ENCODE measurements at regions not wholly inside any gene's neighbourhood (a gene's known extent, or its start where the extent isn't known, plus 50 kb on each side); places are given as distances from the start of the nearest gene placed in this dataset.

- no peaks in the 10 kb centered on the region for H3K27me3 ChIP-seq (ENCODE audit: control insufficient read depth in 2 of 2, insufficient read depth in 2 of 2, low read length in 2 of 2)
- no peaks in the 10 kb centered on the region for H4K20me1 ChIP-seq (replicated peaks; ENCODE audit: control insufficient read depth, extremely low read depth, insufficient read depth, low read length)
- H3K4me2 ChIP-seq (ENCODE audit: insufficient read depth, low read length), result no peak overlapping the region
- H3K9ac ChIP-seq (replicated peaks; ENCODE audit: extremely low read depth, insufficient read depth, low read length), result no peak overlapping the region
- H3K36me3 ChIP-seq (ENCODE audit: control insufficient read depth in 2 of 2, extremely low read depth in 1 of 2, insufficient read depth in 2 of 2, low read length in 2 of 2), result no peaks in the 10 kb centered on the region
- H3K4me3 ChIP-seq (replicated peaks in 1 of 3; ENCODE audit: insufficient read depth in 1 of 3, low read depth in 1 of 3, low read length in 3 of 3), result no peak overlapping the region
- no peaks in the 10 kb centered on the region for H3K4me1 ChIP-seq (ENCODE audit: control insufficient read depth, extremely low read depth, insufficient read depth, low read length)
- H2AFZ ChIP-seq (ENCODE audit: low read depth, low read length), result no peak overlapping the region
- FAIRE-seq, result no peak
- TF ChIP-seq POLR2AphosphoS5 (IDR thresholded peaks at IDR 0.05; ENCODE audit: insufficient read depth, low read depth, low read length) (no peak), GATA2 (IDR thresholded peaks at IDR 0.05; ENCODE audit: insufficient read depth, insufficient read length, low read depth, low read length) (no peak), POLR2A (IDR thresholded peaks at IDR 0.05; ENCODE audit: low read depth, low read length) (no peak), MAX (IDR thresholded peaks at IDR 0.05; ENCODE audit: insufficient read depth, insufficient read length) (no peak), CTCF (IDR thresholded peaks at IDR 0.05; ENCODE audit: extremely low read depth in 1 of 2, insufficient read depth in 1 of 2, low read depth in 1 of 2, low read length in 2 of 2) (no peak), MYC (IDR thresholded peaks at IDR 0.05; ENCODE audit: low read depth, low read length) (no peak), EZH2 (IDR thresholded peaks at IDR 0.05; ENCODE audit: borderline replicate concordance, low read depth, low read length, severe bottlenecking) (no peak), FOS (IDR thresholded peaks at IDR 0.05; ENCODE audit: borderline replicate concordance, insufficient read depth, low read length) (no peak), JUN (IDR thresholded peaks at IDR 0.05; ENCODE audit: borderline replicate concordance, insufficient read depth, insufficient read length, low read depth) (no peak)
- H3K79me2 ChIP-seq (ENCODE audit: control insufficient read depth, insufficient read depth, low read length), result no peaks in the 10 kb centered on the region
- H3K9me3 ChIP-seq (replicated peaks; ENCODE audit: control insufficient read depth, insufficient read depth, low read length), result no peaks in the 10 kb centered on the region
- ChIA-PET POLR2A (no interaction called here), CTCF (no interaction called here)
- no peak for DNase-seq (ENCODE audit: low read depth, low spot score)
- no TSS peak for BruUV-seq (replicated peaks)
- intact Hi-C loops (cut with micrococcal nuclease) (no loop called here), dilution Hi-C loops (cut with MboI; ENCODE audit: extremely low pct_ligation_motif_present, low sequenced_read_pairs) (no loop called here)
- H3K9me1 ChIP-seq (replicated peaks; ENCODE audit: control insufficient read depth, extremely low read depth, insufficient read depth, low read length), result no peaks in the 10 kb centered on the region
- no peak overlapping the region for H3K27ac ChIP-seq (ENCODE audit: insufficient read depth, low read depth, low read length)
These were observed 405.4 kb upstream of the FAT3 start for GRCh38 chr11:91819195-91819594.

Data from endothelial cell of umbilical vein (primary cell).